Activated CD4-positive, alpha-beta memory T cell treated with anti-CD3 and anti-CD28 coated beads for 36 hours (primary cell): ENCODE measurements at regions not wholly inside any gene's neighbourhood (a gene's known extent, or its start where the extent isn't known, plus 50 kb on each side); places are given as distances from the start of the nearest gene placed in this dataset.

Experiments
- CTCF ChIA-PET: fragments of 350-600 bp; sonication (Branson Sonifier 250); formaldehyde crosslinking; loops from one replicate; lab custom pipeline; 2021; ENCODE audit warnings: antibody characterized with exemption, inconsistent platforms; lab: Charles Lee
- POLR2A ChIA-PET: fragments of 350-600 bp; sonication (Branson Sonifier 250); formaldehyde crosslinking; loops from one replicate; lab custom pipeline; 2021; ENCODE audit warnings: antibody characterized with exemption; lab: Charles Lee
- DNase-seq: peaks from one replicate; pipeline ENCODE4 v3.0.0-alpha.2; 2020
- H3K27ac Mint-ChIP-seq: one replicate; pipeline ENCODE4 v1.8.0; 2021; ENCODE audit warnings: mixed read lengths
- H3K27me3 Mint-ChIP-seq: one replicate; pipeline ENCODE4 v1.8.0; 2021; ENCODE audit warnings: mixed read lengths
- H3K36me3 Mint-ChIP-seq: one replicate; pipeline ENCODE4 v1.8.0; 2021; ENCODE audit warnings: mixed read lengths
- H3K4me1 Mint-ChIP-seq: one replicate; pipeline ENCODE4 v1.8.0; 2021; ENCODE audit warnings: low read depth, mixed read lengths
- H3K4me3 Mint-ChIP-seq: one replicate; pipeline ENCODE4 v1.8.0; 2021; ENCODE audit warnings: mild to moderate bottlenecking, mixed read lengths
- H3K9me3 Mint-ChIP-seq: one replicate; pipeline ENCODE4 v1.8.0; 2021; ENCODE audit warnings: mixed read lengths
- intact Hi-C: fragments of 100-400 bp; cut with micrococcal nuclease; formaldehyde crosslinking; loops from one replicate; pipeline ENCODE4 v1.15.1; 2023

GRCh38 chr9:4415281-4415680 is 75.0 kb upstream of the SLC1A1 start:
- POLR2A ChIA-PET, result no interaction called here
- intact Hi-C loops, result no loop called here
- no peaks in the 10 kb centered on the region for H3K9me3 Mint-ChIP-seq
- no peaks in the 10 kb centered on the region for H3K4me1 Mint-ChIP-seq
- CTCF ChIA-PET, result no interaction called here
- no peak overlapping the region for H3K4me3 Mint-ChIP-seq
- H3K36me3 Mint-ChIP-seq, result no peaks in the 10 kb centered on the region
- H3K27me3 Mint-ChIP-seq, result no peaks in the 10 kb centered on the region
- no peak overlapping the region for H3K27ac Mint-ChIP-seq
- DNase-seq, result no peak

- no peak overlapping the region for H3K4me3 Mint-ChIP-seq
- no peaks in the 10 kb centered on the region for H3K36me3 Mint-ChIP-seq
- no peaks in the 10 kb centered on the region for H3K9me3 Mint-ChIP-seq
- H3K27me3 Mint-ChIP-seq, result no peaks in the 10 kb centered on the region
- POLR2A ChIA-PET, result no interaction called here
- no peaks in the 10 kb centered on the region for H3K4me1 Mint-ChIP-seq
- H3K27ac Mint-ChIP-seq, result no peak overlapping the region
- no peak for DNase-seq
- CTCF ChIA-PET, result no interaction called here
- intact Hi-C loops, result no loop called here
Observed at GRCh38 chr9:4413856-4414255, 76.4 kb upstream of the SLC1A1 start.

DNA sequence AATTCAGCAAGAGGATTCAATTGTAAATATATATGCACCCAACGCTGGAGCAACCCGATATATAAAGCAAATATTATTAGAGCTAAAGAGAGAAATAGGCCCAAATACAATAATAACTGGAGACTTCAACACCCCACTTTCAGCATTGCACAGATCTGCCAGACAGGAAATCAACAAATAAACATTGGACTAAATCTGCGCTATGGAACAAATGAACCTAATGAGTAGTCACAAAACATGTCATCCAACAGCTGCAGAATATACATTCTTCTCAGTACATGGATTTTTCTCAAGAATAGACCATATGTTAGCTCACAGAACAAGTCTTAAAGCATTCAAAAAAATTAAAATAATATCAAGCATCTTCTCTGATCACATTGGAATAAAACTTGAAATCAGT is 86.1 kb upstream of the SLC1A1 start:
- no peak overlapping the region for H3K4me3 Mint-ChIP-seq
- no peak overlapping the region for H3K27ac Mint-ChIP-seq
- POLR2A ChIA-PET, result no interaction called here
- intact Hi-C loops, result no loop called here
- peaks cover 27% of the 10 kb centered on the region for H3K9me3 Mint-ChIP-seq
- no peak for DNase-seq
- peaks cover 3% of the 10 kb centered on the region for H3K27me3 Mint-ChIP-seq
- CTCF ChIA-PET, result no interaction called here
- no peaks in the 10 kb centered on the region for H3K4me1 Mint-ChIP-seq
- peaks cover 3% of the 10 kb centered on the region for H3K36me3 Mint-ChIP-seq

DNA sequence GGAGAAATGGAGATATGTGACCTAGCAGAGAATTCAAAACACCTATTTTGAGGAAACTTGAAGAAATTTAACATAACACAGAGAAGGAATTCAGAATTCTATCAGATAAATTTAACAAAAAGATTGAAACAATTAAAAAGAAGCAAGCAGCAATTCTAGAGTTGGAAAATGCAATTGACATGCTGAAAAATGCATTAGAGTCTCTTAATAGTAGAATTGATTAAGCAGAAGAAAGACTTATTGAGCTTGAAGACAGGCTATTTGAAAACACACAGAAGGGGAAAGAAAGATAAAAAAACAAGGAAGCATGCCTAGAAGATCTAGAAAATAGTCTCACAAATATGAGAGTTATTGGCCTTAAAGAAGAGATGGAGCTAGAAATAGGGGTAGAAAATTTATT is 87.8 kb upstream of the SLC1A1 start:
- CTCF ChIA-PET, result no interaction called here
- Mint-ChIP-seq H3K4me1 (no peaks in the 10 kb centered on the region), H3K27ac (no peak overlapping the region)

GRCh38 chr9:4400731-4401130 is 89.5 kb upstream of the SLC1A1 start:
- Mint-ChIP-seq H3K9me3 (peaks cover 22% of the 10 kb centered on the region), H3K36me3 (peaks cover 3% of the 10 kb centered on the region), H3K27ac (no peak overlapping the region), H3K27me3 (peaks cover 10% of the 10 kb centered on the region), H3K4me1 (no peaks in the 10 kb centered on the region), H3K4me3 (no peak overlapping the region)
- ChIA-PET POLR2A (no interaction called here), CTCF (no interaction called here)
- intact Hi-C loops, result no loop called here
- DNase-seq, result no peak

More for the DNA sequence above, 87.8 kb upstream of the SLC1A1 start:
- H3K36me3 Mint-ChIP-seq, result peaks cover 3% of the 10 kb centered on the region
- POLR2A ChIA-PET, result no interaction called here
- H3K4me3 Mint-ChIP-seq, result no peak overlapping the region
- no peak for DNase-seq
- peaks cover 7% of the 10 kb centered on the region for H3K27me3 Mint-ChIP-seq
- H3K9me3 Mint-ChIP-seq, result peaks cover 27% of the 10 kb centered on the region
- intact Hi-C loops, result no loop called here

- Mint-ChIP-seq H3K27ac (no peak overlapping the region), H3K36me3 (no peaks in the 10 kb centered on the region), H3K4me3 (no peak overlapping the region), H3K9me3 (peaks cover 11% of the 10 kb centered on the region), H3K27me3 (peaks cover 10% of the 10 kb centered on the region), H3K4me1 (no peaks in the 10 kb centered on the region)
- intact Hi-C loops, result no loop called here
- no peak for DNase-seq
- ChIA-PET POLR2A (no interaction called here), CTCF (no interaction called here)
Observed at GRCh38 chr9:4397917-4398316, 92.4 kb upstream of the SLC1A1 start.

DNA sequence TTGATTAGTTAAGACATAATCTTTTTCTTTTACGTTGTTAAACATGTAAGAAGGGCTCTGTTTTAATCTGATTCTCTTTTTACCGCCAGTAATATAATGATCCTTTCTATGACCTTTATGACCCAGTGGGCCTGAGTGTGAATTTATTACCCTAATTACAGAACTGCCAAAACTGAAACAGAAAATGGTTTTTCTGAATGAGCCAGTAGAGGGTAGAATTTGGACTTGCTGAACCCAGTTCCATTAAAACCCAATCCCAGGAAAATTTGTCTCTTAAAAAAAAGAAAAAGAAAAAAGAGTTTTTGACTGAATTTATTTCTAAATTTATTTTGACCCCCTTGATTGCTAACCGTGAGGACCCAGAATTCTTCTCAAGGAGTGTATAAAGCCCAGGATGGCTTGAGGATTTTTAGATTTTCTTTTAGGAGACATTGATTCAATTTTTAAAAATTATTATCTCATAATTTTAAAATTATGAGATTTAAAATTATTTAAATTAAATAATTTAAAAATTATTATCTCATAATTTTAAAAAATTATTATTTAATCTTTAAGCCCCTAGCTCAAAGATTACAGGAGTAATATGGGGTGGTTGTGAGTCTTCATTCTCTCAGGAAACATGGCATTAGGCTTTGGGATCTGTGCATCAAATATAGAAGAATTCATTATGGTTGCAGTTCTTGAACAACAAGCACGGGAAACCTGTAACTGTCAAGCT is 94.1 kb upstream of the GLIS3 start:
- Mint-ChIP-seq H3K27me3 (peaks cover 7% of the 10 kb centered on the region), H3K4me1 (no peaks in the 10 kb centered on the region), H3K9me3 (no peaks in the 10 kb centered on the region), H3K36me3 (no peaks in the 10 kb centered on the region), H3K27ac (no peak overlapping the region), H3K4me3 (no peak overlapping the region)
- intact Hi-C loops, result no loop called here
- DNase-seq, result no peak
- ChIA-PET CTCF (interaction anchor here (0.6 to 0.7 kb wide), 2 partner anchors 18 to 25 kb away, joined by 3 read pairs; no protein-coding TSS in a partner anchor), POLR2A (no interaction called here)

- H3K27ac Mint-ChIP-seq, result no peak overlapping the region
- no peak overlapping the region for H3K4me3 Mint-ChIP-seq
- DNase-seq, result no peak
- intact Hi-C loops, result loop anchor here (10.0 kb wide), 1 partner anchor 365 kb away; no protein-coding TSS in a partner anchor
- no peaks in the 10 kb centered on the region for H3K9me3 Mint-ChIP-seq
- ChIA-PET POLR2A (no interaction called here), CTCF (no interaction called here)
- no peaks in the 10 kb centered on the region for H3K36me3 Mint-ChIP-seq
- H3K27me3 Mint-ChIP-seq, result no peaks in the 10 kb centered on the region
- H3K4me1 Mint-ChIP-seq, result no peaks in the 10 kb centered on the region
Observed at GRCh38 chr9:4389755-4390154, 89.9 kb upstream of the GLIS3 start.

- Mint-ChIP-seq H3K36me3 (no peaks in the 10 kb centered on the region), H3K9me3 (no peaks in the 10 kb centered on the region), H3K27me3 (no peaks in the 10 kb centered on the region), H3K4me1 (no peaks in the 10 kb centered on the region), H3K27ac (no peak overlapping the region), H3K4me3 (no peak overlapping the region)
- no peak for DNase-seq
- POLR2A ChIA-PET, result no interaction called here
- intact Hi-C loops, result loop anchor here (10.0 kb wide), 1 partner anchor 366 kb away; no protein-coding TSS in a partner anchor
- CTCF ChIA-PET, result interaction anchor here (0.9 kb wide), 1 partner anchor 22 kb away, joined by 4 read pairs; no protein-coding TSS in a partner anchor
Observed at GRCh38 chr9:4389003-4389402, 89.1 kb upstream of the GLIS3 start.

GRCh38 chr9:4386819-4387218 is 87.0 kb upstream of the GLIS3 start:
- DNase-seq, result no peak
- no peaks in the 10 kb centered on the region for H3K27me3 Mint-ChIP-seq
- H3K27ac Mint-ChIP-seq, result no peak overlapping the region
- H3K36me3 Mint-ChIP-seq, result no peaks in the 10 kb centered on the region
- ChIA-PET POLR2A (interaction anchor here (0.6 kb wide), 1 partner anchor 401 kb away, joined by 4 read pairs; no protein-coding TSS in a partner anchor), CTCF (interaction anchor here (1.1 kb wide), 1 partner anchor 20 kb away, joined by 6 read pairs; no protein-coding TSS in a partner anchor)
- intact Hi-C loops, result loop anchor here (10.0 kb wide), 1 partner anchor 368 kb away; no protein-coding TSS in a partner anchor
- H3K9me3 Mint-ChIP-seq, result no peaks in the 10 kb centered on the region
- no peak overlapping the region for H3K4me3 Mint-ChIP-seq
- no peaks in the 10 kb centered on the region for H3K4me1 Mint-ChIP-seq

DNA sequence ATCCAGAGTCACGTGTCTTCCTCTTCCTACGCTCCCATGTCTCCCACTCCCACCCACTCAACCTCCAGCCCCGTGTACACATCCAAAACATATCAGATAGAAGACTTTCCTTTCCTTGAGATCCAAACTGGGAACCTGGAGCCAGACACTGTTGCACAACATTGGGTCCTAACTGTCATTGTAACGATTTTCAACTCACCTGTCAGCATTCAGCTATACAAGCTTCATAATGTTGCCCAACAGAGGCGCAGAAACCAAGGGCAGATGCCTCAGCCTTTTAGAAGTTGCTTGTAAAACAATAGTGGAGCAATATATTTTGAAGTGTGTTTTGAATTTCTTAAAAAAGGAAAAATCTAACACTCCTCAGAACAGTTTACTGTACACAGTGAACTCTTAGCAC is 84.9 kb upstream of the GLIS3 start:
- Mint-ChIP-seq H3K27me3 (no peaks in the 10 kb centered on the region), H3K36me3 (no peaks in the 10 kb centered on the region), H3K9me3 (no peaks in the 10 kb centered on the region), H3K4me1 (no peaks in the 10 kb centered on the region), H3K27ac (no peak overlapping the region), H3K4me3 (no peak overlapping the region)
- CTCF ChIA-PET, result interaction anchor here (1.0 kb wide), 1 partner anchor 256 kb away, joined by 4 read pairs; no protein-coding TSS in a partner anchor
- DNase-seq, result no peak
- intact Hi-C loops, result loop anchor here (10.0 kb wide), 1 partner anchor 370 kb away; no protein-coding TSS in a partner anchor
- POLR2A ChIA-PET, result no interaction called here

- Mint-ChIP-seq H3K36me3 (no peaks in the 10 kb centered on the region), H3K9me3 (no peaks in the 10 kb centered on the region), H3K27me3 (no peaks in the 10 kb centered on the region), H3K4me1 (no peaks in the 10 kb centered on the region), H3K4me3 (no peak overlapping the region), H3K27ac (no peak overlapping the region)
- DNase-seq, result no peak
- ChIA-PET POLR2A (no interaction called here), CTCF (interaction anchor here (0.8 to 1.2 kb wide), 4 partner anchors 165 to 368 kb away, joined by 3 to 4 read pairs (median 4); no protein-coding TSS in a partner anchor)
- intact Hi-C loops, result loop anchor here (1.0 to 10.0 kb wide), 2 partner anchors 257 to 372 kb away; no protein-coding TSS in a partner anchor
Observed at GRCh38 chr9:4382722-4383317, 83.0 kb upstream of the GLIS3 start.
